ENCODE measurements at regions not wholly inside any gene's neighbourhood (a gene's known extent, or its start where the extent isn't known, plus 50 kb on each side); places are given as distances from the start of the nearest gene placed in this dataset.

DNA sequence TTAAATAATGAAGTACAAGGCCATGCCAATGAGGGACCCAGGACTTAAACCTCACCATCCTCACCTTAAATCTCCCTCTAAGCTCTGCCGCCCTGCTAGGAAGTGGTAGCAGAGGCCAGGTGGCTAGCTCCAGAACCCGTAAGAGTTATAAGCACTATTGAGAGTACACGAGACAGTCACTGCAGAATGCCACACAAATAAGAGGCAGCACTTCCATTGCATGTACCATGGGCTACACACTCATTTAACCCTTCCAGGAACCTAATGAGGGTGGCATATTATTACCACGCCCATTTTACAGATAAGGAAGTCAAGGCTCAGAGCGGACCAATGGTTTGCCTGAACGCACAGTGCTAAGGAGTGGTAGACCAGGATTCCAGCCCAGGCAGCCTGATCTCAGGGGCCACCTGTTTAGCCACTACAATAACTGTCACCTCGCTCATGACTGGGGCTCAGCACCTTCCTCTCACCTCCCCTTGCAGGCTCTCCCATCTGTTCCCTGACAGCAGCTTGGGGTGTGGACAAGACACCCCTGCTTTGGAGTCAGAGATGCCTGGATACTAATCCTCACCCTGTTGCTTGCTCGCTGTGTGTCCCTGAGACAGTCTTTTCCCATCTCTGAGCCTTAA lies 54.8 kb upstream of the ID3 start:
- DNase-seq: no peak

- no peak for DNase-seq
Measured at GRCh38 chr1:23613191-23614031, 54.1 kb upstream of the ID3 start.

- DNase-seq: no peak
Measured at GRCh38 chr1:23611601-23612327, 52.5 kb upstream of the ID3 start.

DNA sequence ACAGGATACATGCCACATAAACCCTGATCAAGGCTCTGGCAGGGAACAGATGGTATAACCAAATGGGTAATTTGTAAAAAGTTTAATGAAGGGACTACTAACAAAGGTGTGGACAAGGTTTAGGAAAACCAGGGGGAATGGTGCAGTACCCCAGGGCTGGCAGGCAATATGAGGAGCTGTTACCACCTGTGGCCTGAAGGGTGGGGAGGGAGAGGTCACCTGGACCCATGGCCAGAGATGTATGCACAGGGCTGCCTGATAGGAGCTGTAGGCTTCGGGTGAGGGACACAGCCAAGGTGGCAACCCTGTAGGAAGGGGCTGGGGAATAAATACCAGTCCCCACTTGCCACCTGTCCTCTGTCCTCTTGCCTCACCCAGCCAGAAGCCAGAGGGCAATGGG lies 51.4 kb upstream of the ID3 start:
- DNase-seq: no peak

- DNase-seq: no peak
Measured at GRCh38 chr1:23609971-23610370, 50.7 kb upstream of the ID3 start.
